ENCODE measurements at regions not wholly inside any gene's neighbourhood (a gene's known extent, or its start where the extent isn't known, plus 50 kb on each side); places are given as distances from the start of the nearest gene placed in this dataset.

DNA sequence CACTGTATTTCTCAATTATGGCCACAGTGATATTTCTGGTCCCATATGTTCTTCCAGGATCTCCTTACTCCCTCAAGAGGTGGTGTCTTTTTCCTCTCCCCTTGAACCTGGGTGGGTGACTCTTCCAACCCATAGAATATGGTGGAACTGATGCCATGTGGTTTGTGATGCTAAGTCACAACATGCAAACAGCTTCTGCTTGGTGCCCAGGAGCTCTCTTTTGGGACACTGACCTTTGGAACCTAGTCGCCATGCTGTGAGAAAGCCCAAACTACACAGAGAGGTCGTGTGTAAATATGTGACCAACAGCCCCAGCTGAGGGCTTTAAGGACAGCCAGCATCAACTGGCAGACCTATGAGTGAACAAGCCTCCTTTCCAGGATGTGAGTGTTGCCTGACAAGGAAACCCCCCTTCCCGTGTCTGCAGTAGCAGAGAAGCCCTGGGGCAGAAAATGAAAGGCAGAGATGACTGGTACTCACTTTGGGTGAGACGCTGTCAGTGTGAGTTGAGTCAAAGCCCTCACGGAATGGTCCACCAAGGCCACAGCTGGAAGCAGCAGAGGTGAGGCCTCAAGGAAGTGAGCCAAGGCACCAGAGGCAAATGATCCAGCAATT lies 223.4 kb downstream of the BCOR start:
- DNase-seq: peak; percentile 51

DNA sequence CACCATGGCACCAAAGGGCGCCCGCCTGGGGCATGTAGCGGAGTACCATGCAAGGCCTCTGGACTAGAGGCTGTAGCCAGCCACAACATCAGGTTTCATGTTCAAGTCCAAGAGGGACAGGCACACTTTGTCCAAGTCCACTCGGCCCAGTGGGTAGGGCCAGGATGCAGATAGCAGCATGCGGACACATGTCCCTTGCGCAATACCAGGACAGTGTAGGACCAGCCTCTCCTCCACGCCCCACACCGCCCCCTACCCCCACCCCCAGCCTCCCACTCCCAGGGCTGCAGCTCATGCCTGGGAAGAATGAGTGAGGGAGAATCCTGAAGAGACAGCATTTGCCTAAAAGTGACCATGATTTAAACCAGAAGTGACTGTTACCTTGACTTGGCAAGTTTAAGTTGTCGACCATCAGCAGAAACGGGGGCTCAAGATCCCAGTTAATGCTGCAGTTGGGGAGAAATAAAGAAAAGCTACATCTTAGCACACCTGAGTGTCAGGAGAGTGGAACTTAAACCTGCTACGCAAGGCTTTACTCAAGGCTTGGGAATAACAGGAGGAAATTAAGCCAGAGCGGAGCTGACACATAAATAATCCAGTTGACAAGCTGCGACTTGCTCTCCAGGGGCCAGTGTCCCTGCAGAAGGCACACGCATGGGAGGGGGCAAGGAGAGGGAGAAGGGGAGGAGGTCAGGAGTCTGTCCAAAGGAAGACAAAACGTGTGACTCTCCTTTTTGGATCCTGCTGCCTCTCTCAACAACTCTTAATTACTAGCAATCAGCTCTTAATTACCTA lies 221.7 kb downstream of the BCOR start:
- no peak for DNase-seq

DNA sequence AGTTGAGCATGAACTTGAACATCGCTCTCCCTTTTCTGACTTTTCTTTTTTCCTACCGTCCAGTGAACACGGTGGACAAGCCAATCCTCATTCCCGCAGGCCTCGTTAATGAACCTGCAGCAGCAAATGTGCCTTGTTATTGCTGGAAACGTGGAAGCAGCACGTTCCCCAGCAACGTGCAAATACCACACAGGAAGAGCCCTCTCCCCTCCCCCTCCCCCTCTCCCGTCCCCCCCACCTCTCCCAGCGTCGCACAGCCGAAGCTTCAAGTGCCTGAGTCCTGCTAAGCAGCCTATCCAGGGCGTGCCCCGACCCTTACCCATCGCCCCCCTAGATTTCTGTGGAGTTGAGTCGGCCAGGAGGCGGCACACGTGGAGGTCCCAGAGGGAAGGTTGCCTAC lies 219.9 kb downstream of the BCOR start:
- DNase-seq: no peak

DNA sequence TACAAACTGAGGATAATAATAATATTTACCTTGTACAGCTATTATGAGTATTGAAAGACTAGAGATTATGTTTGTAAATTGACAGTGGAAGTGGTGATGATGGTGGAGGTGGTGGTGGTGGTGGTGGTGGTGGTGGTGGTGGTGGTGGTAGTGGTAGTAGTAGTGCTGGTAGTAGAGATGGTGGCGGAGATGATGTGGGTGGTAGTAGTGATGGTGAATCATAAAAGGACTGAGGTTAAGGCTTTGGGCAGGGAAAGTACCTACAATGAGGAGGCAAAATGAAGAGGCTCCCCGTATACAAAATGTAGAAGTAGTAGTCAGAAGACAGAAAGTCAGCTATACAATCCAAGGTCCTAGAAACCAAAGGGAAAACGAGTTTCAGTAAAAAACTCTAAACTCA lies 214.1 kb downstream of the BCOR start:
- peak; percentile 17 for DNase-seq

DNA sequence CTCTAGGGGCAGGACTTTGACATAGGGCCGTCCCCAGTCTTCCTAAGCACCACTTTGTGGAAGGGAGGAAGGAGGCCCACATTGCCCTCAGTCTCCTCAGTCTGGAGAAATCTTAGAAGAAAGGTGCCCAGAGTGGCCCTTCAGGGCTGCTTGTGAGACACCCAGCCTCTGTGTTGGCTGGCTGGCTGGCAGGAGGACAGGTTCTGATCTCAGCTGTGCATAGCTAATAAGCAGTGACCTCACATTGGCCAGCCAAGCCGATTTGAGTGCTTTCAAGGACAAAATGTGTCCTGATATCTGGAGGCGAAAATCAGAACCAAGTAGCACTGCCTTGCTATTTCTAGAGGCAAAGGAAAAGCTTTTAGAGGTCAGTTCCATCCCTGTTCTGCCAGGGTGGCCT lies 211.5 kb downstream of the BCOR start:
- no peak for DNase-seq

DNA sequence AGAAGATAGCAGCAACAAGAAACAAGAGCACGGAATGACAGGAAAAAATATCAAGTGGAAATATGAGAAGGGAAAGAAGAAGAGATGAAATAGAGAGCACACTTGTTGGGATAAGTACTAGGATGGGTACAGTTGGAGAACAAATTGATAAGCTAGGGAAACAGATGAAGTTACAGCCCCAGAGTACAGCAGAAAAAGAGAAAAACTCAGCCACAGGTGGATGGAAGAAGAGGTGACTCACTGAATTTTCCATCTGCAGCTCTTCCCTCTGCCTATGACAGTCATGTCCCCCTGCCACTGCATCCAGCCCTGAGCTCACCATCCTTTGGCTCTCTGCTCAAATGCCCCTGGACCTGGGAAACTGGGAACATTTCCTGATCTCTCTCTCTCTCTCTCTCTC lies 209.0 kb downstream of the BCOR start:
- no peak for DNase-seq

DNA sequence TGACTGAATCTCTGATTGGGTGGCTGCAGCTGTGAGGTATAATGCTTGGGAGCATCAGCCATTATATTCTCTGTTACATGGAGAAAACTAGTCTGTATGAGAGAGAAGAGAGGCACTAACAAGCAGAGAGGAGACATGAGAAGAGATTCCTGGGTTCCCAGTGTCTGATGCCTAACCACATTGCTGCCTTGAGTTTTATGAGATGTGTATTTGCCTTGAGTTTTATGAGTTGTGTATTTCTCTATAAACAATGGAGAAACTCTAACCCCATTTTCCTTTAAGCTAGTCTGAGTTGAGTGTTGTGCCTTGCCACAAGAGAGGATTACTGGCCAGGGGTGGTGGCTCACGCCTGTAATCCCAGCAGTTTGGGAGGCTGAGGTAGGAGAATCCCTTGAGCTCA lies 208.1 kb downstream of the BCOR start:
- DNase-seq: no peak

DNA sequence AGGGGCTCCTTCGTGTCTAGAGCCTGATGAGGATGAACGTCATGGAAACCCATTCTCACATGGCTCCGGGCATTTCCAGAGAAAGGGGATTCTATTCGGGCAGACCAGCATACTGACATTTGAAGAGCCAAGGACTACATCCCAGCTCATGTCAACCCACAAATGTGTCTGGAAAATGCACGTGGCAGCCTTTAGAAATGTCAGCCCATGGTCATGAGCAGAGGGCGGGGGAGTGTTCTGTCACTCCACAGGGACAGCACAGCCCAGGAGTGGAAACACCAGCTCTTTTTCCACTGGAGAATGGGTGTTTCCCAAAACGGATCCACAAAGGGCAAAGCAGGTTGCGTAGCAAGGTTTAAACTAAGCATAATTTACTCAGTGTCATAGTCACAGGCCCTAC lies 207.0 kb downstream of the BCOR start:
- no peak for DNase-seq

DNA sequence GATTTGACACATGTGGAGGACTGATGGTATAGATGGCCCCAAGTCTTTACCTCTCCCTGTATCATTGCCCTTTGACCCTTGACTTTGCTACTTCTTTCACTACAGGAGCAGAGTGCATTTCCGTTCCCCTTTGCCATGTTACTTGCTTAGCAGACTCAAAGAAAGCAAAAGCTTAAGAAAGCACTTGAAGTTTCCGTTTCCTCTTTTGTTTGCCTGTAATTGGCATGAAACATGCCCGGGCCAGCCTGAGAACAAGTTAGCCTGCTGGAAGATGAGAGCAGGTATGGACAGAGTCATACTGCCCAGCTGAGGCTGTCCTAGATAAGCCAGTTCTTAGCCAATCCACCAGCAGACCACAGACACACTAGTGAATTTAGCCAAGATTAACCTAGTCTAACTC lies 206.0 kb downstream of the BCOR start:
- no peak for DNase-seq

DNA sequence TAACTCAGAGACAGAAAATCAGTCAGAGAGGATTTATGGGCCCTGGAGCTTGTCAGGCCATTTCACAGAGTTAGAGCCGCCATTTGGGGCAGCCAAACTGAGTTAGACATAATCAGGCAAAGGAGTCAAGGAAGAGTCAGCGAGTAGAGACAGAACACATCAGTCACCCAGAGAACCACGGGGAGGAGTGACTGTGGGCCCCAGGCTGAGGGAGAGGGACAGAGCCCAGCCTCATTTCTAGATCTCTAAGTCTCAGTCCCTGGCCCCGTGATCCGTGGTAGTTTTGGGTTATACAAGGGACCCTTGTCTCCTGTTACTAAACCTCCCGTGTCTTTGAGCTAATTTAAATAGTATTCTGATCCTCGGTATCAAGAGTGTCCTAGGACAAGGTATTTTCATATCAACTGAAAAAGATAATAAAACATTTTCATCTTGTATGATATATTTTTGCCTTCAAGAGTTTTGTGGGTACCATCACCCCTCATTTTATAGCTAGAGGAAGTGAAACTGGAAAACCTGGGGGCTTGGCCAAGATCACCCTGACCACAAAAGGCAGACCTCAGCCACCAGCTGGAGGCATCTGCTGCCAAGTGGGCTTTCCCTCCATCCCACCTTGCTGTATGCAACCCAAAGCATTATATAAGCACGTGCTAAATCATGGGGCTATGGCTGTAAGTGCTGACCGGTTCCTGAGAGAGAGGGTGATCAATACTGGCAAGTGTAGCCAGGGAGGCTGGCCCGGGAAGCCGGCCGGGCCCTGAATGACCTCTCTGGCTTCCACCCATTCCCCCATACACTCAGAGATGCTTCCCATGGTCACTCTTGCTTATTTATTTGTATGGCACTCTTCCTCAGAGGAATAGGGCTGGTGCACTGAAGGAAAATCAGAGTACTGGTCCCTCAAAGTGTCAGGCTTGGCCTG lies 204.1 kb downstream of the BCOR start:
- no peak for DNase-seq

DNA sequence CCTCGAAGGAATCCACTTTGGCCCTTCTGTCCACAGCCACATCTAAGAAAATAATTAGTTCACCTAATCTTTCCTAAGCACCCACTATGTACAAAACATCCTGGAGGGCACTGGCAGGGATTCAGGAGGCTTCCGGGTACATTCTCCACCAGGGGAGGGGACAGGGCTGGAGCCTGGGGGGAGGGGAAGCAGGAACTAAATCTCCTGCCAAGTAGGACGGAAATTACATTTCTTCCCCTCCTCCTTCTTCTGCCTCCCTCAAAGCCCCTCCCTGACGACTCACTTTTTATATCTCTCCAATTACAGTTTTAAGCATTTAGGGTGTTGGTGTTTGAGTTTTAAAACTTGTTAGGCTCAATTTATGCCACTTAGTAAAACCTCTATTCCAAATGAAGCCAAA lies 203.1 kb downstream of the BCOR start:
- DNase-seq: no peak

DNA sequence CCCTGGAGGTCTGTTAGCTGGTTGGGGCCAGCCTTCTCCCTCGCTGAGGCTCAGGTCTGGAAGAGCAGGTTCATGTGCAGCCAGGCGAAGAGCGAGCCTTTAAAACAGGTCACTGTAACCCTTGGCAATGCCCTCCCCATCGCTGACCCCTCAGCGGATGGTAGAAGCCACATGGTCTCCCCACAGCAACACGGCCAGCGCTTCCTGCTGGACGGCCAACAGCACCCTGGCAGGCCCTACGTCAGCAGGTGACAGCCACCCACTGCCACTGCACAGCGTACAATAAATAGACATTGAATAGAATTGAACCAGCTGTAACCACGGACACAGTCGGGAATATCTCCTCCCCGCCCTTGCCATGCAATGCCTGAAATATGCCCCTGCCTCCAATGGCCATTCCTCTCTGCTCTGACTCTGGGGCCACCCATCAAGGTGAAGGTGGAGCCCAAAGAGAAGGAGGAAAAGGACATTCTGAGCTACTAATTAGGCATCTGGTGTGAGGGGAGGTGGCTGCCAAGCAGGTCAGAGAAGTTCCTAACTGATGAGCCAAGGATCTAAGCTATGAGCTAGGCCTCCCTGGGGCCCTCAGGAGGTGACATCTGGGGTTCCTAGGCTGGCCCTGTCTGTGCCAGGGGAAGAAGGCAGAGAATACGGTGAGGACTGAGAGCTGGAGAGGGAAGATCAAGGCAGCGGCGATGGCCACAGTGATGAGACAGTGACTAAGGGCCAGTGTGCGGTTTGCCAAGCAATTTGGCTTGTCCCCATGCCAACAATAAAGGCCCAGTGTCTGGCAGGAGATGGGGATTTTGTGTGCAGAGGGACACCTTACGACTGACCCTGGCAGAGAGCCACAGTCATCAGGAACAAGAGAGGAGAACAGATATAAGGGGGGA lies 202.3 kb downstream of the BCOR start:
- no peak for DNase-seq

DNA sequence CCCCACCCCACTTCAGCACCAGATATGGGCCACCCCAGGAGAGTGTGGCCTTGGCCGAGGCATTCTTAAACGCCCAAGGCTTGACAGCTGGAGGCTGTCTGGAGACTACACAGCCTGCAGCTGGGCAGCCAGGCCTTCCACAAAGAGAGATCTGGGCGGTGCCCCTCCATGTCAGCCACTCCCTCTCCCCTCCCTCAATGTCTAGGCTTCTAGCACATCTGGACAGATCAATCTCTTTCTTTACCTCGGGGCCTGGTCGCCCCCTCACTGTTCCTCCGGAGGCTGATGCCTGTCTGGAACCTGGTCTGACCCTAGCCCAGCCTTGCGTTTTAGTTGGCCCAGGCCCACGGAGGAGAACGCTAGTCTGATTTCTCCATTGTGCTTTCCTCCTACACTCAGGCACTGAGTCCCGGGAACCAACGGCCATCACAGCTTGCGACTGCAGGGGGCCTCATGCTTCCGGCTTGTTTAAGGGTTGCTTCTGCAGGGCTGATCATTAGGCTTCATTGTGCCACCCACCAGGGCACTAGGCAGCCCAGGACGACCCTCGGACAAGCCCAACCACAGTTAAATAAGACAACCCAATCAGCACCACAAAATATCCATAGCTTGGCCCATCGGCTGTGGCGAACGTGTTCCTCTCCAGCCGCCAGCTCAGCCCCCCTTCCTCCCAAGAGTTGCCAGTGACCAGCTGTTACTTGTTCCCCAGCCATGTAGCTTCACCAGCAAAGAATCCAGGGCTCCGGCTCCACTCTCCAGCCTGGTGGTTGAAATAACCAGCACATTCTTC lies 200.6 kb downstream of the BCOR start:
- no peak for DNase-seq

DNA sequence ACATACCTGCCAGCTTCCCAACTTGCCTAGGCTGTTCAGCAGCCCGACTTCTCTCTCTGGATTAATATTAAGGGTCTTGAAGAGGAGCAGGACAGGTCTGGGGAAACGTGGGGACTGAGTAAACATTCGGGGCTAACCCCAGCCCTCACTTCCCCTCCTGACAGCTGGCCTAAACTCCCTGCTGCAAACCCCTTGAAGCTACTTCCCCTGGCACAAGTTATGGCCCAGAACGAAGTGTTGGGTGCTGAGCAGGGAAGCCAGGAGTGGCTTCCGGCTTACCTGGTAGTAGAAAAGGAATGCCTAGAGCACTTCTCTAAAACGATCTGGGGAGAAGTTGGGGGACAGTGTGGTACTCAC lies 200.0 kb downstream of the BCOR start:
- DNase-seq: no peak

DNA sequence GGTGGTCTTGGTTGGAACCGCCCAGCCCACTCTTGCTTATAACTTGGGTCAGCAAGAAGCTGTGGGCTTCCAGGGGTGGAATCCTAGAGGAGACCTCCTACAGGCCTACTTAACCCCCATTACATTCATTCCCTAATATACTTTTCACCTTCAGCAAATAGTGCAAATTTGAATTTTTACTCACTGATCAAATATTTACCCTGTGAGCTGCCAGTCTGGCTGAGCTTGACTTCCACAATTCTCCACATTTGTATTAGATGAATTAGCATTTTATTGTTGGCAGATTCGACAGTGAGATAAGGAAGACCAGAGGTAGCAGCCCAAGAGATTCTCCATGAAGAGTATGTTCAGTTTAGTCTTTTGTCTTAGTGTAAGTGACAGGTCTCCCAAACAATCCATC lies 199.6 kb downstream of the BCOR start:
- DNase-seq: no peak

DNA sequence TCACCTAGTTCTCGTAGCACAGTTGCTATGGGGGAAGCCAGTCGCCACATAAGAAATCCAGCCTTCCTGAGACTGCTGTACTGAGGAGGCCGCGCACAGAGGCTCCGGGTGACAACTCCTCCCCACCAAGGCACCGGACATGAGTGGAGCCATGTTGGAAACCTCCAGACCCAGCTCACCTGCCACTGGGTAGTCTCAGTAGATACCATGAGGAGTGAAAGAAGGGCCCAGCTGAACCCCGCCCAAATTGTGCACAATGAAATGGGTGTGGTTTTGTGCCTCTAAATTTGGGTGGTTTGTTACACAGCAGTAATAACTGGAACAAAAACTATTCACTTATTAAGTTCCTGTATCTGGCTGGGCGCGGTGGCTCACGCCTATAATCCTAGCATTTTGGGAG lies 198.7 kb downstream of the BCOR start:
- DNase-seq: no peak

DNA sequence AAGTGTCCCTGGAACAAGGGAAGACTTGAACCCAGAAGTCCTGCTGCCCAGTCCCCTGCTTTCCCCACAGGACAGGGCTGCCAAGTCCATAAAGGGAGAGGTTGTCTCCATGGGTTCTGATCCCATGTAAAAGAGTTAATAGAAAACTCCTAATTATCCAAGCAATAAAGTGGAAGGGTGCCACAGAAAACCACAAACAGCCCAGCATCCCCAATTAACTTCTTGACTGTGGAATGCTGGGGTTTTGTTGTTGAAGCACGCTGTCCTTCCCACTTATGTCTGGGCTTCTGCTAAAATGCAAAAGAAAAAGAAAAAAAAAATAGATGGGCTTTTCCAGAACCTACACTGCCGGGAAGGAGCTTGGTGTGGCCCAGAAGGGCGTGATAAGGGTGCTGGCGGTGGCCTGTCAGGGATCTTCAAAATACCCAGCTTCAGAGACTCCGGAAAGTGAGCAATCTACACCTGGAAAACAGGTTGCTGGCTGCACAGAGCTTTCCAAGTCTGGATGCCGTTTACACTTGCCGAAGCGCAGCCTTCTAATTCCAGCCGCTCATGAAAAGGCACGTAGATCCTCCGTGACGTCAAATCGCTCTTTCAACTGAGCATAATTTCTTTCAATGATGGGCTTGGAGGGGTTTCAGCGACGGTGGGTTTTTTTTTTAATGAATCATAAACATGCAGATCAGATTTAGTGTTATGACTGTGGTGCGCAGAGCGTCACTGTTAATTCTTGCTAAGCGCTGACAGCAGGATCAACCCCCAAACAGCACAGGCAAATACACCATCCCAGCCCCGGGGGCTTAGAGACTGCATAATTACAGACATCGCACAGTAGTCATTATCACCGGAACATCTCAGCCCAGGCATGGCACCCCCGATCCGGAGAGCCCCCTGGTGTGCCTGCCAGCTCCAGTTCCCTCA lies 197.6 kb downstream of the BCOR start:
- no peak for DNase-seq

DNA sequence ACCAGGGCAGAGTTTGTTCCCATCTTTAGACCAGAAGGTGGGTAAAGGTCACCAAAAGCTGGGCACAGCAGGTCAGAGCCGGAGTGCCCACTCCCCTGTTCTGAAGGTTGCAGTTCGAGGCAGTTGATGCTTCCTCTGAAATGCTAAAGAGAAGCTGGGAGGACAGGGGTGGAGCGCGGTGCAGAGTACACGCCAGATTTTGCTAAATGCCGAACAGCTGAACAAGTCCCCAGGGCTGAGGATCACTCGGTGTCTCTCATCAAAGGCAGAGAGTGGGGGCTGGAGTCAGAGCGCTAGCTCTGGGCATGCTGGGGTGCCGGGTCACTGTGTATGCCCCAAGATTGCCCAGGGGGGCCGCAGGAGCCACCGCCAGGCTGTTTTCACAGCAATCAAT lies 197.0 kb downstream of the BCOR start:
- DNase-seq: no peak

DNA sequence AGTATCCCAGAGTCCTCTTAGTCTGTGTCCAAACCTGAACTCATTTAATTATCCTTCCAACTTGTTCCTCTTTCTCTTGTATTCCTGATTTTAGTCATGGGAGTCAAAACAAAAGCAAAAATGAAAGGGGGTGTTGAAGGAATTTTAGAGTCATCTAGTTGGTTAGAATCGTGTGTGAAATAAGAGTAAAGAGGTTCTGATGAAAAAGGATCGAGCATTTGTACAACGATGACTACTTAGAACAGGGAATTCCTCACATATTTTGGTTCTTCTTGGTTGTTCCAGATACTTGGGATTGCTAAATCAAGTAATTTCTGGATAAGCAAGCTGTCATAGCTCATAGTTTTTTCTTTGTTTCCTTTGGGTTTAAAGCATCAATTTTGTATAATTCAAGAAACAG lies 194.4 kb downstream of the BCOR start:
- DNase-seq: no peak

DNA sequence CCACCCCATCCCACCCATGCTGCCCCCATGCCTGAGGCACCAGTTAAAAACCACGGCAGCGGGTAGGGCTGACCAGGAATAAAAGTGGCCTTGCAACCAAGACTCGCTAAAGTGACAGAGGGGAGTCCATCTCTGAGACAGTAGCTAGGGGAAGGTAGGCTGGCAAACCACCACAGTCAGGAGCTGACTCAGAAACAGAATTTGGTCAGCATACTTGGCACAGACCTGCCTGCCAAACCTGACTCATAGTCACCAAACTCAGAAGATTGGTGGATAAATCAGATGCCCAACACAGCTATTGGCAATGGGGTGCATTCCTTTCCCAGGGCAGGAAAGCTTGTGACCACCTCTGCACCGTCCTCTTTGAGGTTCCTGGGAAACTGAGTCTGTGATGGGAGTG lies 193.8 kb downstream of the BCOR start:
- DNase-seq: no peak
